ENCODE measurements at regions not wholly inside any gene's neighbourhood (a gene's known extent, or its start where the extent isn't known, plus 50 kb on each side); places are given as distances from the start of the nearest gene placed in this dataset.
"Not testable (repeated sequence)": the region's sequence is repeated elsewhere in the genome, so short reads cannot be mapped to it uniquely, and the experiment has no call there.

DNA sequence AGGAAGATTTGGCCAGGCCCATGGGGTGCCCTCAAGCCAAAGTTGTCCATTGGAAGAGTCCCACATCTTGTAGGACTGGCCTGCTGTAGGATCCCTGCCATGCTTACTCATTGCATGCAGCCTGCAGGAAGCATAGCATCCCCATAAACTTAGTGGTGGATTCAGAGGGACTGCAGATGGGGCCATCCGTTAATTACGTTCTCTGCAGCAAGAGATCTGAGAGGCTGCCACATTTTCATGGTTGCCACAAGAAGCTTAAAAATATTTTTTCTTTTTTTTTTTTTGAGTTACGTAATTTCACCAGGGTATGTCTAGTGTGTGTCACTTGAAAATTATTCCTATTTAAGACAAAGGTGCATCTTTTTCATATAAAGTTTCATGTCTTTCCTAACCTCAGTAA lies 329.7 kb upstream of the USP24 start:
- DNase-seq, result no peak

- no peak for DNase-seq
Observed at GRCh38 chr1:55542901-55543504, 327.8 kb upstream of the USP24 start.

DNA sequence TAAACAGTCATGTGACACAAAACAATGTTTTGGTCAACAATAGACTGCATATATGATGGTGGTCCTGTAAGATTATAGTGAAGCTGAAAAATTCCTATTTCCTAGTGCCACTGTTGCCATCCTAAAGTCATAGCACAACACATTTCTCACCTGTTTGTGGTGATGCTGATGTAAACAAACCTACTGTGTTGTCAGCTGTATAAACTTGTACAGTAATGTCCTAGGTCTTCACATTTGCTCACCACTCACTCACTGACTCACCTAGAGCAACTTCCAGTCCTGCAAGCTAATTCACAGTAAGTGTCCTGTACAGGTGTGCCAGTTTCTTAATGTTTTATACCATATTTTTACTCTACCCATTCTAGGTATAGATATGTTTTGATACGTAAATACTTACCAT lies 326.1 kb upstream of the USP24 start:
- DNase-seq, result no peak

- DNase-seq, result no peak
Observed at GRCh38 chr1:55539652-55540512, 324.7 kb upstream of the USP24 start.

- DNase-seq, result no peak
Observed at GRCh38 chr1:55538428-55538827, 323.3 kb upstream of the USP24 start.

DNA sequence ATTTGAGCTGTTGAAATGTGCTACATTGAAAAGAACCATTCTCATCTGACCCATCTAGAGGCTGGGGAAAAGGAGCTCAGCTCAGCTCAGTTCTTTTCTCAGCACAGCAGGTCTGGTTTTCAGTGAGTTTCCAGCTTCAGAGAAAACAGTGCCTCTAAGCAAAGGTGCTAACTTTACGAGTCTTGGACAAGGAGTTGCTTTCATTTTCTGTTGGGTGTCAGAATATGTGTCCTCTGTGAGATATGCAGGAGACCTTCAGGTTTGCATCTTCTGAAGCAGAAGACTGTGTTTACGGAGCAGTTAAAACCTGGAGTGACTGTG lies 321.3 kb upstream of the USP24 start:
- DNase-seq, result no peak

- no peak for DNase-seq
Observed at GRCh38 chr1:55535724-55536544, 320.8 kb upstream of the USP24 start.

GRCh38 chr1:55534565-55535121 lies 319.5 kb upstream of the USP24 start:
- no peak for DNase-seq

DNA sequence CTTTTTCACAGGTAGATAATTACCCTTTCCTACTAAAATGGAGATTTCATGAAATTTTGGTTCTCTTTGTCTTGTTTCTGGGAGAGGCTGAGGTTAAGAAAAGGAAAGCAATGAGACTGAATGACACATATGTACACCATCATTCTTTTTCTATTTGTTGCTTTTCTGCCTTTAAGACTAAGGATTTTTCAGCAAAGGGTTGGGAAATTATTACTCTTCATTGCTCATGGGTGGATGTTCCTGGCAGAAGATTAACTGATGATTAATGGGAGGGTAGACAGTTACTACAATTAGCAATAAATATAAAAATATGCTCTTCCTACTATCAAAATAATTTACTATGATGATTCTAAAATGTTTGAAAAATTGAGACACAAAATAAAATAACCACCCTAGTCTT lies 316.5 kb upstream of the USP24 start:
- DNase-seq, result no peak

- DNase-seq, result no peak
Observed at GRCh38 chr1:55530749-55531478, 315.8 kb upstream of the USP24 start.

GRCh38 chr1:55529017-55529416 lies 313.9 kb upstream of the USP24 start:
- no peak for DNase-seq

- DNase-seq, result no peak
Observed at GRCh38 chr1:55527831-55528230, 312.7 kb upstream of the USP24 start.

DNA sequence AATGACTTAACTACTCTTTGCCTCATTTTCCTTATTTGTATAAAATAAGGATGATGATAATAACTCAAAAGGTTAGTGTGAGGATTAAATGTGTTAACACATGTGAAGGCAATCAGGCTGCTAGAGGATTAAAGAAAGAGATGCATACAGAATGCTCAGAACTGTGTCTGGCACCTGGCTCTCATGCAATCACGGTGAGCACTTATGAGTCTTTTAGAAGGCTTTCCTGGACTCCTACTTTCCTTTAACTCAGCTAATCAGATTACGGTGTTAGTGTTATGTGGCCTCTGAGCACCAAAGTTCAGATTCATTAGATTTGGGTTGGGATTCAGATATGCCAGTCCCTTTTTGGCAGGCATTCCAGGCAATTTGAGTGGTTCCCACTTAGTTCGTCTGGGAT lies 311.6 kb upstream of the USP24 start:
- DNase-seq, result no peak

- no peak for DNase-seq
Observed at GRCh38 chr1:55524006-55524405, 308.8 kb upstream of the USP24 start.

GRCh38 chr1:55522982-55523381 lies 307.8 kb upstream of the USP24 start:
- DNase-seq, result no peak

GRCh38 chr1:55522353-55522903 lies 307.3 kb upstream of the USP24 start:
- DNase-seq, result no peak

DNA sequence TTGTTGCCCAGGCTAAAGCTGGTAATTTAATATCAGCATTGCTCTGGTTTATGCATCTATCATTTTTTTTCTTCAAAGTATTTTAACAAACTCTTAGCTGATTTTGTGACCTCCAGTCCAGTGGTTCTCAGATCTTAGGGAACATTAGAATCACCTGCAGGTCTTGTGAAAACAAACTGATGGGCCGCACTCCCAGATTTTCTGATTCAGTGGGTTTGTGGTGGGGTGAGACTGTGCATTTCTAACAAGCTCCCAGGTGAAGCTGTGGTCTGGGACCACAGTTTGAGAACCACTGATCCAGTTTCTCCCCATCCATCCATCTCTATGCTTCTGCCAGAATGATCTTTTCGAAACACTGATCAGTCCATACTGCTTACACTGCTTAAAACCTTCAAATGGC lies 305.7 kb upstream of the USP24 start:
- no peak for DNase-seq

DNA sequence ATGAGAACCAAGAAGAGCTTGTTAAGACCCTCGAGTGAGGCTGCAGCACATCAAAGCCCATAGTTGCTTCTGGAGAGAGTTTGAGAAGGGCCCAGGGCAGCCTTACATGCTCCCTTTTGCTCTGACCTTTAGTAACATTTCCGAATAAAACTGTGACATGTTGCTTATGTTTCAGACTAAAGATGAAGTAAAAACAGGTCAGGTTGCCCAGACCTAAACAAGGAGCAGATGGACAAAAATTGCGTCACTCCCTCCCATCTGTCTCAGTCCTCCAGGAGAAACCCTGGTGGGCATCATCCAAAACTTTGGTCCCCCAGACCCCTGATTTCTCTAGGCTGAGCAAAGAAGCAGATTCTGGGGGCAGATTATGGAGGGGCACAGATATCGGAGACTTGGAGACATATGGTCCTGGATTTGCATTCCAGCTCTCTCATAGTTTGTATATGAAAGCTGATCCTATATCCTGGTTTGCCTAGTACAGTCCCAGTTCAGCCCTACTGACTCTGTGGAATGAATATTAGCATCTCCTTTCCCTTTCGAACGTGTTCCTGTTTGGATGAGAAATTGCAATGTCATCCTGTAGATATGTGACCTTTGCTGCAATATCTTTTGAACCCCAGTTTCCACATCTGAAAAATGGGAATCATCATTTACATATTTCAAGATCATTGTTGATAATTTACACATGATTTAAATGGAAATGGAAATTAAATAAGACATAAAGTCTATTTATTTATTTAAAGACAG lies 304.9 kb upstream of the USP24 start:
- DNase-seq, result no peak

DNA sequence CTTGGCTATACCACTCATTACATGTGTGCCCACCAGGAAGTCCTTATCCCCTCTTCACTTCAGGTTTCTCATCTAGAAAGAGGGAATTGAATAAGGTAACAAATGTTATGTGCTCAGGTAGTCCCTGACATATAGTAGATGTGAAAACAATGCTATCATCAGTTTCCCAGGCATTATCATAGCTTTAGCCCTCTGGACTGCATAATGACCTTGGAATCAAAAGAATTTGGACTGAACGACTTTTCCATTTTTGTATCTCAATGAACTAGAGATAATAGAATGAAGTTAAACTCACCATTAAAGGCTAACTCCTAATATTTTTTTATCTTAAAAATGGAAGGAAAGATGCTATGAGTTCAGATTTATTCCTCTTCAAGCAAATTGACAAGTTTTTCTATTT lies 304.1 kb upstream of the USP24 start:
- no peak for DNase-seq

- DNase-seq, result no peak
Observed at GRCh38 chr1:55517036-55517435, 301.9 kb upstream of the USP24 start.

DNA sequence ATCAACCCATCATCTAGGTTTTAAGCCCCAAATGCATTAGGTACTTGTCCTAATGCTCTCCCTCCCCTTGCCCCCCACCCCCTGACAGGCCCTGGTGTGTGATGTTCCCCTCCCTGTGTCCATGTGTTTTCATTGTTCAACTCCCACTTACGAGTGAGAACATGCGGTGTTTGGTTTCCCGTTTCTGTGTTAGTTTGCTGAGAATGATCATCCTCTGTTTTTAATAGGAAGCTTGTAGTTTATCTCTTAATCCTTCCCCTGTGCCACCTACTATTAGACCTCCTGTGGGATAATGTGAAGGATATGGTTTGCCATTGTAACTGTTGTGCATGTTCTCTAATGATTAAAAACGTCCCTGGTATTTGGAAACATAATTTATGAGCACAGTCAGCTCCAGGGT lies 299.4 kb upstream of the USP24 start:
- not testable (repeated sequence) for DNase-seq

DNA sequence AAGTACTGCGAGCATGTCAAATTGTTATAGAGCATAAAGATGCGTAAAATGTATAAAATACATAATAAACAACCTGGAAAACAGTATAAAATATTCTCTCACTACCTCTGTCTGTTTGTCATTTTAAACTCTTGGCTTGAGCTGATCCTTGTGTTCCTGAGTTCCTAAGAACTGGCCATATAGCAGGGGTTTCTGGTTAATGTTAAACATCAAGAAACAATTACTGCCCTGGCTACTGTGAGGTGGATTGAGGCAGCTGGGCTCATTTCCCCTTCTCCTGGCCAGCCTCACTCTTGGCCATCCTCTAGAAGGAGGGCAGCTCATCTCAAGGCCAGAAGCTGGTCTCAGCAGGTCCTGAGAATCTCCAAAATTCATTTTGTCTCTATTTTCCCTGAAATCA lies 297.3 kb upstream of the USP24 start:
- DNase-seq, result no peak

Data from effector CD8-positive, alpha-beta T cell (primary cell).